ENCODE measurements at regions not wholly inside any gene's neighbourhood (a gene's known extent, or its start where the extent isn't known, plus 50 kb on each side); places are given as distances from the start of the nearest gene placed in this dataset.

- H3K4ac ChIP-seq (ENCODE audit: low read depth, low read length), result no peak overlapping the region
- no peak for TF ChIP-seq CTCF (conservative IDR thresholded peaks at IDR 0.05)
- H3K23me2 ChIP-seq (ENCODE audit: insufficient read length, low read depth, low read length, poor library complexity, severe bottlenecking), result no peaks in the 10 kb centered on the region
- H3K14ac ChIP-seq (ENCODE audit: insufficient read depth, low read length), result no peak overlapping the region
- H2BK120ac ChIP-seq (ENCODE audit: low read depth, low read length, poor library complexity, severe bottlenecking), result no peak overlapping the region
- no peaks in the 10 kb centered on the region for H3K9me3 ChIP-seq (ENCODE audit: control insufficient read depth, low read depth, low read length)
- H2AFZ ChIP-seq (ENCODE audit: low read length), result no peak overlapping the region
- H3K27me3 Mint-ChIP-seq (ENCODE audit: low read depth), result no peaks in the 10 kb centered on the region; the same call in 1 of the 2 replicates
- no peak overlapping the region for H2AK5ac ChIP-seq (ENCODE audit: insufficient read length, low read length)
- H2BK15ac ChIP-seq (ENCODE audit: low read depth, low read length), result no peak overlapping the region
- H3K27ac Mint-ChIP-seq, result no peak overlapping the region
- WGBS (ENCODE audit: extremely low coverage, insufficient read length, low lambda C conversion rate), result no CpG with 5 or more reads among the region's 9 CpGs
- H3K9ac ChIP-seq (ENCODE audit: extremely low read depth, insufficient read length, low read length), result no peak overlapping the region
- peaks cover 0 to 2% of the 10 kb centered on the region in 2 experiments; a peak in 1 of 4 replicates for H3K4me1 Mint-ChIP-seq
- no peak overlapping the region for H3K23ac ChIP-seq (ENCODE audit: insufficient read length, low read depth, low read length)
- no peaks in the 10 kb centered on the region for H4K20me1 ChIP-seq (ENCODE audit: control insufficient read depth, insufficient read depth, insufficient read length)
- H3K9me3 Mint-ChIP-seq, result peaks cover 0 to 2% of the 10 kb centered on the region in 2 experiments; a peak in 2 of 5 replicates
- H3K79me1 ChIP-seq (ENCODE audit: insufficient read depth, low read depth, low read length, poor library complexity, severe bottlenecking), result no peaks in the 10 kb centered on the region
- no peak overlapping the region for H2BK20ac ChIP-seq (ENCODE audit: low read depth, low read length, poor library complexity, severe bottlenecking)
- no peak for DNase-seq
- no peak overlapping the region for H4K91ac ChIP-seq (ENCODE audit: insufficient read length, low read depth, low read length)
- no peak overlapping the region for H3K4me3 Mint-ChIP-seq
- H3T11ph ChIP-seq (ENCODE audit: low read length), result no peak overlapping the region
- H4K8ac ChIP-seq (replicated peaks; ENCODE audit: insufficient read length, low read depth, low read length), result no peak overlapping the region
- no peak overlapping the region for H2BK5ac ChIP-seq (ENCODE audit: insufficient read length, low read length)
- H2BK12ac ChIP-seq (ENCODE audit: insufficient read length, low read depth, low read length), result no peak overlapping the region
- no peak overlapping the region for H3K56ac ChIP-seq (ENCODE audit: insufficient read length, low read depth, low read length)
- no peak overlapping the region for H3K27ac ChIP-seq (ENCODE audit: insufficient read length, low read depth, low read length)
- no peaks in the 10 kb centered on the region for H3K36me3 Mint-ChIP-seq (ENCODE audit: insufficient read depth in 1 of 3, low read depth in 3 of 3)
- no peak overlapping the region for H3K4me2 ChIP-seq (ENCODE audit: insufficient read depth, insufficient read length, low read length)
- no peaks in the 10 kb centered on the region for H3K27me3 ChIP-seq (ENCODE audit: insufficient read depth, low read length)
- H3K79me2 ChIP-seq (ENCODE audit: insufficient read depth, low read length), result no peaks in the 10 kb centered on the region
- H3K18ac ChIP-seq (ENCODE audit: insufficient read length, low read depth, low read length), result no peak overlapping the region
- H4K5ac ChIP-seq (ENCODE audit: insufficient read length, low read depth, low read length), result no peak overlapping the region
- H3K4me1 ChIP-seq (ENCODE audit: insufficient read depth, low read length), result no peaks in the 10 kb centered on the region
These were observed 479.4 kb upstream of the MPDZ start for GRCh38 chr9:13758936-13759335.
